ENCODE measurements at regions not wholly inside any gene's neighbourhood (a gene's known extent, or its start where the extent isn't known, plus 50 kb on each side); places are given as distances from the start of the nearest gene placed in this dataset.

DNA sequence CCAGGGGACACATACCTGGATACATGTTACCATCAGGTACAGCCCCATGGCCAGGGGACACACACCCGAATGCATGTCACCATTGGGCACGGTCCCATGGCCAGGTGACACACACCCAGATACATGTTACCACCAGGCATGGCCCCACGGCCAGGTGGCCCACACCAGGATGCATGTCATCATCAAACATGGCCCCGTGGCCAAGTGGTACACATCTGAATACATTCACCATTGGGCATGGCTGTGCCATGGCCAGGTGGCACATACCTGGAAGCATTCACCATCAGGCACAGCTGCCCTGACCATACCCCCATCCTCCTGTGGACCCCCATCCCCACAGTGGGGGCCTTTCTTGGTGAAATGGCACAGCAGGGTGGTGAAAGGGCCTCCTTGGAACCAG is 97.6 kb downstream of the RBFOX3 start:
- ATAC-seq = no peak
- peaks cover 6 to 14% of the 10 kb centered on the region in 2 experiments; a peak in 2 of 4 replicates for H3K9me3 ChIP-seq (ENCODE audit: control insufficient read depth in 1 of 2, insufficient read depth in 1 of 2, low read depth in 1 of 2, low read length in 2 of 2)
- no peak overlapping the region for H3K9ac ChIP-seq (ENCODE audit: low read length)
- no peaks in the 10 kb centered on the region for H3K36me3 ChIP-seq (ENCODE audit: control insufficient read depth in 1 of 2, insufficient read depth in 2 of 2, low read length in 2 of 2)
- ChIA-PET POLR2A (no interaction called here), RAD21 (ENCODE audit: low non-redundant PET in 1 of 2, low total read pairs in 2 of 2, uncharacterized antibody in 2 of 2, unreplicated experiment in 2 of 2) (no interaction called here), CTCF (no interaction called here)
- no peak overlapping the region for H3K4me3 ChIP-seq (replicated peaks in 1 of 2; ENCODE audit: low read depth in 1 of 2, low read length in 2 of 2)
- no peaks in the 10 kb centered on the region for H3K4me1 ChIP-seq (ENCODE audit: control insufficient read depth in 1 of 2, insufficient read depth in 2 of 2, low read length in 2 of 2)
- no peak overlapping the region for H2AFZ ChIP-seq (ENCODE audit: low read depth, low read length, poor library complexity, severe bottlenecking)
- no peak for TF ChIP-seq SIN3A (IDR thresholded peaks at IDR 0.05; ENCODE audit: low read depth)
- TF ChIP-seq JUND (IDR thresholded peaks at IDR 0.05) = no peak
- no peak for TF ChIP-seq SP1 (IDR thresholded peaks at IDR 0.05; ENCODE audit: low read depth)
- TF ChIP-seq, protein P1, sequence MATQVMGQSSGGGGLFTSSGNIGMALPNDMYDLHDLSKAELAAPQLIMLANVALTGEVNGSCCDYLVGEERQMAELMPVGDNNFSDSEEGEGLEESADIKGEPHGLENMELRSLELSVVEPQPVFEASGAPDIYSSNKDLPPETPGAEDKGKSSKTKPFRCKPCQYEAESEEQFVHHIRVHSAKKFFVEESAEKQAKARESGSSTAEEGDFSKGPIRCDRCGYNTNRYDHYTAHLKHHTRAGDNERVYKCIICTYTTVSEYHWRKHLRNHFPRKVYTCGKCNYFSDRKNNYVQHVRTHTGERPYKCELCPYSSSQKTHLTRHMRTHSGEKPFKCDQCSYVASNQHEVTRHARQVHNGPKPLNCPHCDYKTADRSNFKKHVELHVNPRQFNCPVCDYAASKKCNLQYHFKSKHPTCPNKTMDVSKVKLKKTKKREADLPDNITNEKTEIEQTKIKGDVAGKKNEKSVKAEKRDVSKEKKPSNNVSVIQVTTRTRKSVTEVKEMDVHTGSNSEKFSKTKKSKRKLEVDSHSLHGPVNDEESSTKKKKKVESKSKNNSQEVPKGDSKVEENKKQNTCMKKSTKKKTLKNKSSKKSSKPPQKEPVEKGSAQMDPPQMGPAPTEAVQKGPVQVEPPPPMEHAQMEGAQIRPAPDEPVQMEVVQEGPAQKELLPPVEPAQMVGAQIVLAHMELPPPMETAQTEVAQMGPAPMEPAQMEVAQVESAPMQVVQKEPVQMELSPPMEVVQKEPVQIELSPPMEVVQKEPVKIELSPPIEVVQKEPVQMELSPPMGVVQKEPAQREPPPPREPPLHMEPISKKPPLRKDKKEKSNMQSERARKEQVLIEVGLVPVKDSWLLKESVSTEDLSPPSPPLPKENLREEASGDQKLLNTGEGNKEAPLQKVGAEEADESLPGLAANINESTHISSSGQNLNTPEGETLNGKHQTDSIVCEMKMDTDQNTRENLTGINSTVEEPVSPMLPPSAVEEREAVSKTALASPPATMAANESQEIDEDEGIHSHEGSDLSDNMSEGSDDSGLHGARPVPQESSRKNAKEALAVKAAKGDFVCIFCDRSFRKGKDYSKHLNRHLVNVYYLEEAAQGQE (IDR thresholded peaks at IDR 0.05; ENCODE audit: low read depth) = no peak
- no peak for TF ChIP-seq EZH2 (IDR thresholded peaks at IDR 0.05)
- TF ChIP-seq POLR2AphosphoS5 (IDR thresholded peaks at IDR 0.05; ENCODE audit: low read depth, low read length) = no peak
- no peak for TF ChIP-seq YY1 (IDR thresholded peaks at IDR 0.05; ENCODE audit: extremely low read depth, insufficient replicate concordance, low read depth, low read length)
- TF ChIP-seq POLR2A (IDR thresholded peaks at IDR 0.05; ENCODE audit: borderline replicate concordance, extremely low read depth, insufficient read depth, insufficient read length) = no peak
- TF ChIP-seq, protein P2, sequence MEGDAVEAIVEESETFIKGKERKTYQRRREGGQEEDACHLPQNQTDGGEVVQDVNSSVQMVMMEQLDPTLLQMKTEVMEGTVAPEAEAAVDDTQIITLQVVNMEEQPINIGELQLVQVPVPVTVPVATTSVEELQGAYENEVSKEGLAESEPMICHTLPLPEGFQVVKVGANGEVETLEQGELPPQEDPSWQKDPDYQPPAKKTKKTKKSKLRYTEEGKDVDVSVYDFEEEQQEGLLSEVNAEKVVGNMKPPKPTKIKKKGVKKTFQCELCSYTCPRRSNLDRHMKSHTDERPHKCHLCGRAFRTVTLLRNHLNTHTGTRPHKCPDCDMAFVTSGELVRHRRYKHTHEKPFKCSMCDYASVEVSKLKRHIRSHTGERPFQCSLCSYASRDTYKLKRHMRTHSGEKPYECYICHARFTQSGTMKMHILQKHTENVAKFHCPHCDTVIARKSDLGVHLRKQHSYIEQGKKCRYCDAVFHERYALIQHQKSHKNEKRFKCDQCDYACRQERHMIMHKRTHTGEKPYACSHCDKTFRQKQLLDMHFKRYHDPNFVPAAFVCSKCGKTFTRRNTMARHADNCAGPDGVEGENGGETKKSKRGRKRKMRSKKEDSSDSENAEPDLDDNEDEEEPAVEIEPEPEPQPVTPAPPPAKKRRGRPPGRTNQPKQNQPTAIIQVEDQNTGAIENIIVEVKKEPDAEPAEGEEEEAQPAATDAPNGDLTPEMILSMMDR (IDR thresholded peaks at IDR 0.05 in 2 of 3, conservative IDR thresholded peaks at IDR 0.05 in 1 of 3; ENCODE audit: borderline replicate concordance in 1 of 3, insufficient read depth in 1 of 3, low read depth in 2 of 3, low read length in 2 of 3) = no peak
- TF ChIP-seq, protein P3, sequence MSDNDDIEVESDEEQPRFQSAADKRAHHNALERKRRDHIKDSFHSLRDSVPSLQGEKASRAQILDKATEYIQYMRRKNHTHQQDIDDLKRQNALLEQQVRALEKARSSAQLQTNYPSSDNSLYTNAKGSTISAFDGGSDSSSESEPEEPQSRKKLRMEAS (IDR thresholded peaks at IDR 0.05) = no peak
- no peak for TF ChIP-seq CEBPB (IDR thresholded peaks at IDR 0.05; ENCODE audit: low read depth)
- TF ChIP-seq, protein P4, sequence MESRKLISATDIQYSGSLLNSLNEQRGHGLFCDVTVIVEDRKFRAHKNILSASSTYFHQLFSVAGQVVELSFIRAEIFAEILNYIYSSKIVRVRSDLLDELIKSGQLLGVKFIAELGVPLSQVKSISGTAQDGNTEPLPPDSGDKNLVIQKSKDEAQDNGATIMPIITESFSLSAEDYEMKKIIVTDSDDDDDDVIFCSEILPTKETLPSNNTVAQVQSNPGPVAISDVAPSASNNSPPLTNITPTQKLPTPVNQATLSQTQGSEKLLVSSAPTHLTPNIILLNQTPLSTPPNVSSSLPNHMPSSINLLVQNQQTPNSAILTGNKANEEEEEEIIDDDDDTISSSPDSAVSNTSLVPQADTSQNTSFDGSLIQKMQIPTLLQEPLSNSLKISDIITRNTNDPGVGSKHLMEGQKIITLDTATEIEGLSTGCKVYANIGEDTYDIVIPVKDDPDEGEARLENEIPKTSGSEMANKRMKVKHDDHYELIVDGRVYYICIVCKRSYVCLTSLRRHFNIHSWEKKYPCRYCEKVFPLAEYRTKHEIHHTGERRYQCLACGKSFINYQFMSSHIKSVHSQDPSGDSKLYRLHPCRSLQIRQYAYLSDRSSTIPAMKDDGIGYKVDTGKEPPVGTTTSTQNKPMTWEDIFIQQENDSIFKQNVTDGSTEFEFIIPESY (IDR thresholded peaks at IDR 0.05; ENCODE audit: extremely low read depth, insufficient replicate concordance, low read length) = no peak
- no peak for TF ChIP-seq RAD21 (IDR thresholded peaks at IDR 0.05; ENCODE audit: low read depth)
- no peak for TF ChIP-seq EGR1 (IDR thresholded peaks at IDR 0.05; ENCODE audit: low read depth)
- TF ChIP-seq ELF1 (IDR thresholded peaks at IDR 0.05; ENCODE audit: borderline replicate concordance, low read depth) = no peak
- no peak for TF ChIP-seq EZH2phosphoT487 (IDR thresholded peaks at IDR 0.05; ENCODE audit: borderline replicate concordance)
- TF ChIP-seq CBX3 (IDR thresholded peaks at IDR 0.05; ENCODE audit: low read depth) = no peak
- TF ChIP-seq SRF (IDR thresholded peaks at IDR 0.05; ENCODE audit: low read depth) = no peak
- DNase-seq (ENCODE audit: low read depth, low spot score) = no peak
- H3K9me2 ChIP-seq (ENCODE audit: insufficient read depth) = no peaks in the 10 kb centered on the region
- no TSS peak for BruUV-seq (replicated peaks)
- H3K79me2 ChIP-seq (ENCODE audit: insufficient read depth, low read length) = no peaks in the 10 kb centered on the region
- no peaks in the 10 kb centered on the region for H3K27me3 ChIP-seq (ENCODE audit: insufficient read depth, low read length)
- no peak overlapping the region for H3K27ac ChIP-seq (ENCODE audit: low read depth, low read length)
- intact Hi-C loops (cut with micrococcal nuclease) = no loop called here
- no peaks in the 10 kb centered on the region for H4K20me1 ChIP-seq (ENCODE audit: insufficient read depth)
- H3K4me2 ChIP-seq (ENCODE audit: low read length) = no peak overlapping the region
